LNCaP clone FGC (cell line): ENCODE measurements at regions not wholly inside any gene's neighbourhood (a gene's known extent, or its start where the extent isn't known, plus 50 kb on each side); places are given as distances from the start of the nearest gene placed in this dataset.

Experiments
- DNase-seq: peaks from one replicate; pipeline ENCODE4 v3.0.0-alpha.2; 2011; ENCODE audit warnings: low read depth
- H3K4me3 ChIP-seq: 2 replicates; pipeline ENCODE4 v1.5.1; 2011; ENCODE audit warnings: mild to moderate bottlenecking, low read depth, low read length, control low read depth
- TF ChIP-seq, protein P1 (sequence below): IDR thresholded peaks from 2 replicates; pipeline ENCODE4 v1.5.1; 2012; ENCODE audit warnings: mild to moderate bottlenecking; ENCODE audit not compliant: control insufficient read depth, insufficient read depth; ENCODE audit errors: extremely low read depth

DNA sequence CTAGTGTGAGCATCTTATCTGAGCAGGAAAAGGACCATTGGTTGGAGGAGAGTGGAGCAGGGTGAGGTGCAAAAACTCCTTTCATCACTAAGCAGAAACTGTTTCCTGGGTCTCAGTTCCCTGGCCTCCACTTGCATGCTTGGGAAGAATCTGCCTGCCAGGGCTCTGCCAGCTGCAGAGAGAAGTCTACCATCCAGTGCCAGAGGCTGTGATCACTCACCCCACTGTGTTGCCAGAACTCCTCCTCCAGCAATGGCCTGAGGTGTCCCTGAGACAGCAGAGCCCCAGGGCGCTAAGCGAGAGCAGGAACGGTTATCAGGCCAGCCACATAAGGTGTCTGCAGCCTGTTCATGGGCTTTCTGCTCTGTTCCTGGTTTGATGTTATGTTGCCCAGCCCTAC lies 991.4 kb downstream of the CCSER2 start:
- no peak for DNase-seq
- TF ChIP-seq, protein P1, sequence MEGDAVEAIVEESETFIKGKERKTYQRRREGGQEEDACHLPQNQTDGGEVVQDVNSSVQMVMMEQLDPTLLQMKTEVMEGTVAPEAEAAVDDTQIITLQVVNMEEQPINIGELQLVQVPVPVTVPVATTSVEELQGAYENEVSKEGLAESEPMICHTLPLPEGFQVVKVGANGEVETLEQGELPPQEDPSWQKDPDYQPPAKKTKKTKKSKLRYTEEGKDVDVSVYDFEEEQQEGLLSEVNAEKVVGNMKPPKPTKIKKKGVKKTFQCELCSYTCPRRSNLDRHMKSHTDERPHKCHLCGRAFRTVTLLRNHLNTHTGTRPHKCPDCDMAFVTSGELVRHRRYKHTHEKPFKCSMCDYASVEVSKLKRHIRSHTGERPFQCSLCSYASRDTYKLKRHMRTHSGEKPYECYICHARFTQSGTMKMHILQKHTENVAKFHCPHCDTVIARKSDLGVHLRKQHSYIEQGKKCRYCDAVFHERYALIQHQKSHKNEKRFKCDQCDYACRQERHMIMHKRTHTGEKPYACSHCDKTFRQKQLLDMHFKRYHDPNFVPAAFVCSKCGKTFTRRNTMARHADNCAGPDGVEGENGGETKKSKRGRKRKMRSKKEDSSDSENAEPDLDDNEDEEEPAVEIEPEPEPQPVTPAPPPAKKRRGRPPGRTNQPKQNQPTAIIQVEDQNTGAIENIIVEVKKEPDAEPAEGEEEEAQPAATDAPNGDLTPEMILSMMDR, result no peak
- no peak overlapping the region for H3K4me3 ChIP-seq

- no peak for DNase-seq
- TF ChIP-seq, protein P1, result no peak
- H3K4me3 ChIP-seq, result no peak overlapping the region
Measured at GRCh38 chr10:85333594-85333993, 1005.2 kb downstream of the CCSER2 start.

DNA sequence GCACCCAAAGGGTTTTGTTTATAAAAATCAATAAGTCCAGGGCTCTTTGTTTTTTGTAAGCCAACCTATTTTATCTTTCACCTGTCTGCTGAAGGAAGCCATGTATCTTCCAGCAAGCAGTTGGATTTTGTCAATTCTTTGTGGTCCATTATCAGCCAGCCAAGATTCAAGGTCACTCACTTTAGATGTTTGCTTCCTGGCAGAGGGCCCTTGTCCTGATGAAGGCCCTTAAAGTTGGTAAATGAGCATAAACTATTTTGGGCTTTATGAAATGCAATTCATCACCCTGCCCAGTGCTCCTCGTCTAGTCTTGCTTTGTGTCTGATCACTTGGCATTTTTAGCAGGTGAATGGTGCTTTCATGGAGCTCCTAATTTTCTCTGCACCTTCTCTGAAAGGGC lies 1004.2 kb downstream of the GRID1 start:
- no peak overlapping the region for H3K4me3 ChIP-seq
- no peak for DNase-seq

DNA sequence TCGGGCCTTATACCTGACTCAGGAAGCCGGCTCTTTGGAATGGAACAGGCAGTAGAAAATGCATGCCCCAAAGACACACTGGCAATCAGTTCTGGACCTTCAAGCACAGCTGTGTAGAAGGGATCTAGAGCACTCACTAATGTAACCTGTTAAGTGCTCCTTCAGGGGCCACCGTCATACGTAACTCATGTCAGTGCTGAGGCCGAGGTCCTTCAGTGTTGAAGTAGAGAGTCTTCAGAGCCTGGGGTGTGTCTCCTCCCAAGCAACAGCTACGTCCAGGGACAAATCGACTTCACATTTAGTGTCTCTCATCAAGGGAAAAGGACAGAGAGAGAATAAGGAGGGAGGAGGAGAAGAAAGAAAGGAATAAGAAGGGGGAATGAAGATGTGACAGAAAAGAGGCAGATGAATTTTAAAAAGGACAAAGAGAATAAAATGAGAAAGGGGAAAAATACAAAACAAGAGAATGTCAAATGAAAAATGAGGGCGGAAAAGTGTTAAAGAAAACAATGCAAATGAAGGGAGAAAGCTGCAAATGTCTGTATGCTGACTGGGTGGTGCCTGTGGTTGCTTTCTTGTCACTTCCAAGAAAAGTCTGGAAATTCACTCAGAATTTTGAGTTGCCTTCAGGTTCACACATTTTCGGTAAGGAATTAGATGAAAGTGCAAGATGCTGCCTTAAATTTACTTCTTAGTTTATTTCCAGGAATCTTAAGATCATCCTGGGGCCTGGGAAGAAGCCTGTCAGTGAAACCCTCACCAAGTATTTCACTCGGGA lies 989.4 kb downstream of the GRID1 start:
- H3K4me3 ChIP-seq, result no peak overlapping the region
- no peak for DNase-seq
- TF ChIP-seq, protein P1, result no peak

More for the DNA sequence above, 1004.2 kb downstream of the GRID1 start:
- TF ChIP-seq, protein P1, result no peak

DNA sequence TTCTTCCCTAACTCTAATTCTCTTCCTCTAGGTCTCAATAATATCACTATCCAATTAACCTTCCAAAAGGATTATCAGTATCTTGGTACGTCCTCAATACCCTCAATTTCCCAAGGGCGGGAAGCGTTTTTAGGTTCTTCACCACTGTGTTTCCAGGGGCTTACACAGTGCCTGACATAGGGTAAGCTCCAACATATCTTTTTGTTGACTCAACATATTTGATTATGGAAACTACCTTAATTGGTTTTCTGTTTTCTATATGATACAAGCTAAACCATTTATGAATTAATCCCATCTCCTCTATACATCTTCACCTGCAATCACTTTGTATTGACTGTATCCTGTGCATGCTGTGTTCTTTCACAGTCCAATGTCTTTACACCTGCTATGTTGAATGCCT lies 987.3 kb downstream of the GRID1 start:
- DNase-seq, result no peak
- TF ChIP-seq, protein P1, result no peak
- H3K4me3 ChIP-seq, result no peak overlapping the region

- TF ChIP-seq, protein P1, result no peak
- DNase-seq, result no peak
- H3K4me3 ChIP-seq, result no peak overlapping the region
Measured at GRCh38 chr10:85400981-85401695, 965.5 kb downstream of the GRID1 start.

GRCh38 chr10:85402541-85402940 lies 964.1 kb downstream of the GRID1 start:
- TF ChIP-seq, protein P1, result no peak
- no peak for DNase-seq
- H3K4me3 ChIP-seq, result no peak overlapping the region
